Endometrial microvascular endothelial cells (primary cell): ENCODE measurements at regions not wholly inside any gene's neighbourhood (a gene's known extent, or its start where the extent isn't known, plus 50 kb on each side); places are given as distances from the start of the nearest gene placed in this dataset.

Source experiments
- in situ Hi-C: cut with HindIII; loops from 2 replicates; pipeline ENCODE4 v1.10.0; 2017; ENCODE audit warnings: low sequenced_read_pairs, low pct_unique_long_range_greater_than_20kb; ENCODE audit errors: inconsistent ontology term

GRCh38 chr3:182111967-182112366 is 400.2 kb downstream of the SOX2 start:
- in situ Hi-C loops, result no loop called here

DNA sequence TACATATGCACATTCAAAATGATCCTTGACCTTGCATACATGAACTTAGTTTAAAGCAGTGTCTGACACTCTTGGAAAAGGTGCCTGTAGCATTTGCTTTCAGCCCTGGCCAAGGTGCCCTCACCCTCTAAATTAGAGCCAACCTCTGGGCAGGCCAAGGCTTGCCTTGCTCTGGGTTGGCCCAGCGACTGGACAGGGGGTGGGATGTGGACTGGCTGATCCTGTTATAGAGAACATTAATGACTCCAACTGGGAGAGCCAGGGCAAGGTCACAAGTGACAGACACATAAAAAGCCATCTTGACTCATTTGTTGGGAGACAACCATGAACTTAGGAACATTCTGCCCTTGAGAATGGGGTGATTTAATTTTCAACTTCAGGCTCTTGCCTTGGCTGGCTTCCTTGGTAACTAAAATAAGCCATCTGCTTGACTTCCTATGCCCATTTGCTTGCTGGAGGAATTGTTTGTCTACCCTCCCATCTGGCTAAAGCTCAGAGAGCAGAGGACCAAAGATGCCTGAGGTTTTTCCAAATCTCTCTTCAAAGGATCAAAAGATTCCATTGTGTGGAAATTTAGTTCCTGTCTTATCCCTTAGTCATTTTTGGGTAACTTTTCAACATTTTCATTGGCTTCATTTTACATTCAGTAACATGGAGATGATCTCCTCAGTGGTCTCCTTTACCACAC is 403.7 kb downstream of the SOX2 start:
- in situ Hi-C loops, result no loop called here

GRCh38 chr3:182116386-182116785 is 404.7 kb downstream of the SOX2 start:
- in situ Hi-C loops, result no loop called here

DNA sequence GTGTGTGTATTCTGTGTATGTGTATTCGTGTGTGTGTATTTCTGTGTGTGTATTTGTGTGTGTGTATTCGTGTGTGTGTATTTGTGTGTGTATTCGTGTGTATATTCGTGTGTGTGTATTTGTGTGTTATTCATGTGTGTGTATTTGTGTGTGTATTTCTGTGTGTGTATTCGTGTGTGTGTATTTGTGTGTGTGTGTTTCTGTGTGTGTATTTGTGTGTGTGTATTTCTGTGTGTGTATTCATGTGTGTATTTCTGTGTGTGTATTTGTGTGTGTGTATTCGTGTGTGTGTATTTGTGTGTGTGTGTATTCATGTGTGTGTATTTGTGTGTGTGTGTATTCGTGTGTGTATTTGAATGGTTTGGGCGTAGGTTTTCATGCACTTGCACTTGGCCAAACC is 405.4 kb downstream of the SOX2 start:
- in situ Hi-C loops, result no loop called here

- in situ Hi-C loops, result no loop called here
Measured at GRCh38 chr3:182117583-182117982, 405.9 kb downstream of the SOX2 start.

DNA sequence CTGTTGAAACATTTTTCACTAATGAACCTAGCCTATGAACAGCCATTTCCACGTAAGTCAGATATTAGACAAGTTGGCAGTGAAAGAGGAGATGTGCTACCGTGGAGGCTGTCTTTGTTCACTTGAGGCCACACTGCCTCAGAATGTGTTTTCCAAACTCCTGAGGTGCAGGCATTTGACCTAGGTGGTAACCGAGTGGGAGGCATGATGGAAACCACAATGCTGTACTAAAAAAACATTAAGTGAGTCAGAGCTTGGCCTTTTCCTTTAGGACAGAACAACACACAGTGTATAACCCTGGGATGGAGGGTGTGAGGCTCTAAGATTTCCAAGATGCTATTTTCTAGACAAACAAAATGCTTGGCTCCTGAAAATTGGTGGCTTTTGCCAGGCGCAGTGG is 406.3 kb downstream of the SOX2 start:
- in situ Hi-C loops, result no loop called here

GRCh38 chr3:182121401-182121800 is 409.7 kb downstream of the SOX2 start:
- in situ Hi-C loops, result no loop called here

GRCh38 chr3:182122779-182123178 is 411.1 kb downstream of the SOX2 start:
- in situ Hi-C loops, result no loop called here

DNA sequence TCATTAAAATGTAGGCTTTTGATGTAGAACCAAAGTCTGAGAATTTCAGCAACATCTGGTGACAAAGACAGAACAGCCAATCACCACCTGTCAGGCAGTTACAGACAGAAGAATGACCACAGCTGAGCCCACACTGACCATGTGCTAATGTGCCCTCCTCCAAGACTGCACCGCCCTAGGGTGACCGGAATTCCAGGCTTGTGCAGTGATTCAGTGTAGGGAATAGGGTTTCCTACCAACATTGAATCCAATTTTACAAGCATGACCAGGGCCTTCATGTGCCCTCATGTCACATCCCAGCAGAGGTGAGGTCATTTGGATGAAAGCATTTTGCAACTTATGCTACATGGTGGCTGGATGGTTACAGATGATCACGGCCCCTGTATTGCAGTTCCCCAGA is 412.5 kb downstream of the SOX2 start:
- in situ Hi-C loops, result no loop called here

DNA sequence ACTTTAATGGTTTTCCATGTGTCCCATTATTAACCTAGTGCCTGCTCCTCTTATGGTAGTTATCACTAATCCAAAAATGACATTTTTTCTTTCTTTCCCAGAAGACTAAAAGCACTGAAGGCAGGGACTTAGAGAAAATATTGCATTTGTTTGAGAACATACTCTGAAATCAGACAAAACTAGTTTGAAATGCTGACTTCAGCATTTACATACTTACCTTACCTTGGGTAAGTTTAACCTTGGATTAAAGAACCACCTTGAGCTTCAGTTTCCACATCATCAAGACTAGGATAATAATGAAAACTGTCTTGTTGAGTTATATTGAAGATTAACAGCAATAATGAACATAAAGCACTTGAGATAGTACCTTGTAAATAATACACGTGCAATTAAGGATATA is 413.0 kb downstream of the SOX2 start:
- in situ Hi-C loops, result no loop called here

GRCh38 chr3:182129740-182130139 is 418.0 kb downstream of the SOX2 start:
- in situ Hi-C loops, result no loop called here

DNA sequence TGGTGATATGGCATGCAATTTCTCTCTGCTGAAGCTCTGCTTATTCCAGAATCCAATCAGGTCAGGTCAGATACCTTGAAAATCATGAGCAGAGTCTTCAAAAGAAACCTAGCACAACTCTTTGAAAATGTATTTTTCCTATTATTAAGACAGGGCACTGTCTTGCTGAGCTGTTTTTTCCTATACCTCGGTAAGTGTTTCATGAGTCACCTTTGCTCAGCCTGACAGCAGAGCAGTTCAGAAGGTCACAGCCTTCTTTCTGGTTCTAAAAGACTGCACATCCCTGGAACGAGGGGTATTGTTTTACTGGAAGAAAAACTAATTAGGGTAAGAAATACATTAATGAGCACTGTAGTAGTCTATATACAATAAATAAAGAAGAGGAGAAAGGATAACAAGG is 422.0 kb downstream of the SOX2 start:
- in situ Hi-C loops, result no loop called here

- in situ Hi-C loops, result no loop called here
Measured at GRCh38 chr3:182135056-182135455, 423.3 kb downstream of the SOX2 start.

DNA sequence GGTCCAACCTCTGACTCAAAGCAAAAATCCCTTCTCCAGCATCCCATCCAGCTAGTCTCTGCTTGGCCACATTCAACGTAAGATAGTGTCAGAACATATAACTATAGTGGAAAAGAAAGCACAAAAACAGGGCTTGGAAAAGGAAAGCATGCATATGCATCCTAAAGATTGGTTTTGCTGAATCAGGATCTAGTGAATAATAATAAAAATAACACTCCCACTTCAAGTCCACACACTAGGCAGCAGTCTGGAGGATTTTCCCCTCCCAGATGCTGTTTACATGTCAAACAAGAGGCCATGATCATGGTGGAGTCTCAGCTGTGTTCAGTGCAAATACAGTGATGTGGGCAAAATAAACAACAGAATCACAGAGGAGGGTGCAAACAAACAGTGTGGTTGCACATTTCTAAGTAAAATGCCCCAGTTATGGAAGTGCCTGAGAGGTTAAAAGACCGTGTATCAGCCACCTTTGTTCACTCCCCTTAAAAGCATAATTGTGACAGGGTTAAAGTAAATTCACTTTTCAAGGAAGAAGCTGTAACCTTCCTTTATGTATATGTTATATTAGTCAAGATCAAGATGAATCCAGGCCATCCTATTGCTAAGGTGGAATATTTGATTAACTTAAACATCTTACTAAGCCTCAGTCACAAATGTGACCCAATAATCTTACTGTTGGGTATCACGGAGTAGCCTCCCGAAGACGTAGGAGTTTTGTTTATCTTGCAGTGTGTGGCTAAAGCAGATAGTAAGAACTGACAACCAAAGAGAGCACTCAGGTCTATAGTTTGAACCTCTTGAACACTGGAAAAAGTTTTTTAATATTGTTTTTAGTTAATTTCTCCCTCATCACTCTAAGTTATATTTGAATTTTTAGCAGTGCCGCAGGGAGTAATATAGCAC is 424.5 kb downstream of the SOX2 start:
- in situ Hi-C loops, result no loop called here

DNA sequence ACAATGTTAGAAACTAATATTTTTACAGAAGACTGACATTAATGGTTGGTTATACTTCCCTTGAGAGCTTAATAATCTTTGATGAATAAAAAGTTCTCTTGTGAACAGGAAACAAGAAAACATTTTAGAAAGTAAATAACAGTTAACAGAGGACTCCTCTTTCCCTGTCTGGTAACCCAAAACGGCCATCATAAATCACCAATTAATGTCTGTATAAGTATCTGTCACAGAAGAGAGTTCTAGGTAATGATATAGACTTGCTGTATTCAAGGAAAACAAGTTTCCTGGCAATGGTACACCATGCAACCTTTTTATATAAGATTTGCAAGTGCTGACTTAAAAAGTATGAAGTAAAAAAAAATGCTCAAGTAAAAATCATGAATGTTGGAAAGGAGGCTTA is 426.7 kb downstream of the SOX2 start:
- in situ Hi-C loops, result no loop called here

DNA sequence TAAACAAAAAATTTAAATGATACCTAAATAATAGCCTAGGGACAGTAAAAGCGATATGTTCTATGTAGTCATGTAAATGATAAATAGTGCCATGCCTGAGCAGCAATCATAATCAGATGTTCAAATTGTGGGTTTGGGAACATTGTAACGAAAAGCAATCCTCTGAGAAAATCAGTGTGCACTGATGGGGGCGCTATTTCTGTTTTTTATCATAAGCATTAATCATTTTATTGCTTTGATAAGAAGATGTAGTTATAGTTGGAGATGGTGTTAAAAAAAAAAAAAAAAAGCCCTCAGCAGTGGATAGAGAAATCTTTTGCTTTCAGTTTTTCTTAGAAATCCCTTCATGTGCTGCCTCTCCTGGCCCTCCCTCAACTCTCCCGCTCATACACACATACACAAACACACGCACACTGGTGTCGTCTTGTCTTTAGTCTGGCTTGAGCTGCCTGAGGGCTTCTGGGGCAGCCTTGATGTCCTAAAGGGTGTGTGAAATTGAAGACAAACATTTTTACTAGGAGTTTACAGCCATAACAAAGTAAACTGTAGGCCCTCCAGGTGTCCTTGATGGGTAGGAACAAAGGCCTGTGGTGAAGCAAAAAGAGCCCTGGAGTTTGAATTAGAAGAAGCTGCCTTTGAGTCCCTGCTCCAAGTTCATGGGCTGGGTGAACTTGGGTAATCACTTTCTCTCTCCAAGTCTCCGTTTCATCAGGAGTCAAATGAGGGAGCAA is 428.1 kb downstream of the SOX2 start:
- in situ Hi-C loops, result no loop called here

GRCh38 chr3:182142928-182143327 is 431.2 kb downstream of the SOX2 start:
- in situ Hi-C loops, result no loop called here

- in situ Hi-C loops, result no loop called here
Measured at GRCh38 chr3:182143903-182144302, 432.2 kb downstream of the SOX2 start.

GRCh38 chr3:182148360-182148759 is 436.6 kb downstream of the SOX2 start:
- in situ Hi-C loops, result no loop called here

DNA sequence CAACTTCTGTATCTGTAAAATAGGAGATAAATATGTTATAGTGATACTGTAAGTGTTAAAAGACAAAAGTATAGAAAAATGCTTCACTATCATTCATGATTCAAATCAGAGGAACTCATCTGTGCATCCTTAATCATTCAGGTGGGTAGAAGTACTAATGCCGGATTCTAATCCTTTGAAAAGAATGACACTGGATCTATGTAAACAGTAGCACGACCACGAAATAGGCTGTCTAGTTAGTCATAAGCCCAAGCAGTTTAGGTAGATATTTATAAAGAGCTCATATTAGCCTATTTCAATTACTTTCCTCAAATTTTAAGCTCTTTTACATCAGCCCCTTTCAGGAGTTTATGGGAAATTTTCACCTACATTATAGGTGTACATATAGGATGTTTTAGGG is 437.9 kb downstream of the SOX2 start:
- in situ Hi-C loops, result no loop called here
